Upper lobe of right lung (tissue), 1 donor: ENCODE measurements at regions not wholly inside any gene's neighbourhood (a gene's known extent, or its start where the extent isn't known, plus 50 kb on each side); places are given as distances from the start of the nearest gene placed in this dataset.

Experiments used
- ATAC-seq: fragments of 200-7000 bp; cut with Tn5 transposase; one replicate; pipeline ENCODE4 v1.9.1; 2020; ENCODE audit warnings: mild to moderate bottlenecking, moderate library complexity
- DNase-seq: peaks from one replicate; pipeline ENCODE4 v3.0.0-alpha.2; 2020
- H3K27ac ChIP-seq: fragments of 200-600 bp; one replicate; pipeline ENCODE4 v1.8.0; 2022
- H3K27me3 ChIP-seq: fragments of 200-600 bp; one replicate; pipeline ENCODE4 v1.8.0; 2022; ENCODE audit warnings: mild to moderate bottlenecking
- H3K36me3 ChIP-seq: fragments of 200-600 bp; one replicate; pipeline ENCODE4 v1.8.0; 2022
- H3K4me1 ChIP-seq: fragments of 200-600 bp; one replicate; pipeline ENCODE4 v1.8.0; 2022
- H3K4me3 ChIP-seq: fragments of 200-600 bp; one replicate; pipeline ENCODE4 v1.8.0; 2022; ENCODE audit warnings: mild to moderate bottlenecking
- H3K9me3 ChIP-seq: fragments of 200-600 bp; one replicate; pipeline ENCODE4 v1.8.0; 2022
- CTCF ChIP-seq: fragments of 200-600 bp; IDR thresholded peaks from one replicate; pipeline ENCODE4 v1.8.0; 2022; ENCODE audit warnings: antibody characterized with exemption
- intact Hi-C: fragments of 100-400 bp; cut with DNase I; formaldehyde crosslinking; loops from one replicate; pipeline ENCODE4 v1.11.0; 2022
- donor health status: DM: no; HTN: yes; CAD: no; lungs with severe emphysema.

- Histone ChIP-seq H3K4me3 (no peak overlapping the region), H3K27me3 (peaks cover 9% of the 10 kb centered on the region), H3K36me3 (no peaks in the 10 kb centered on the region), H3K4me1 (no peaks in the 10 kb centered on the region), H3K9me3 (no peaks in the 10 kb centered on the region), H3K27ac (no peak overlapping the region)
- ATAC-seq (no peak), DNase-seq (no peak)
- intact Hi-C loops, result no loop called here
- TF ChIP-seq CTCF, result no peak
Observed at GRCh38 chr1:37147906-37148305, 113.6 kb upstream of the GRIK3 start.

GRCh38 chr1:37148663-37149062 lies 114.3 kb upstream of the GRIK3 start:
- DNase-seq (no peak), ATAC-seq (no peak)
- H3K4me3 ChIP-seq, result no peak overlapping the region
- H3K27ac ChIP-seq, result no peak overlapping the region
- no peak for TF ChIP-seq CTCF
- H3K9me3 ChIP-seq, result no peaks in the 10 kb centered on the region
- intact Hi-C loops, result no loop called here
- H3K27me3 ChIP-seq, result peaks cover under 1% of the 10 kb centered on the region
- H3K36me3 ChIP-seq, result no peaks in the 10 kb centered on the region
- no peaks in the 10 kb centered on the region for H3K4me1 ChIP-seq

- Histone ChIP-seq H3K36me3 (no peaks in the 10 kb centered on the region), H3K4me3 (no peak overlapping the region), H3K9me3 (no peaks in the 10 kb centered on the region), H3K4me1 (no peaks in the 10 kb centered on the region), H3K27ac (no peak overlapping the region), H3K27me3 (no peaks in the 10 kb centered on the region)
- ATAC-seq (no peak), DNase-seq (no peak)
- intact Hi-C loops, result no loop called here
- no peak for TF ChIP-seq CTCF
Observed at GRCh38 chr1:37149296-37149695, 115.0 kb upstream of the GRIK3 start.

DNA sequence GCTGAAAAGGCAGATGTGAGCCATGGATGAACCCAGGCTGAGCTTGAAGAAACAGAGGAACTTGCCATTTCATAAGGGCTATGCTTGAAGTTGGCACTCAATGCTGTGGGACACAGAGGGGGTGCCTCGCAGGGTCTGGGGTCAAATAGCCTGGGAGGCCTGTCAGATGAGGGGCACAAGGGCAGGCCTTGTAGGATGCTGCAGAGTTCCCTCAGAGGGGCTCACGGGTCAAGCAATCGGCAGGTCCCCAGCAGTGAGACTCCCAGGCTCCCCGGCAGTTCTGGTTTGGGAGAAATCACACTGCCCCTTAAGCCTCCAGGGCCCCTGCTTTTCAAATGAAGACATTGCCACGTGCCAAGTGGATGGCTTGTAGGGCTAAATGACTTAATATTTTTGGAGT lies 116.7 kb upstream of the GRIK3 start:
- ATAC-seq (no peak), DNase-seq (no peak)
- Histone ChIP-seq H3K4me3 (no peak overlapping the region), H3K27ac (no peak overlapping the region), H3K27me3 (no peaks in the 10 kb centered on the region), H3K36me3 (no peaks in the 10 kb centered on the region), H3K4me1 (no peaks in the 10 kb centered on the region), H3K9me3 (no peaks in the 10 kb centered on the region)
- TF ChIP-seq CTCF, result no peak
- intact Hi-C loops, result no loop called here

DNA sequence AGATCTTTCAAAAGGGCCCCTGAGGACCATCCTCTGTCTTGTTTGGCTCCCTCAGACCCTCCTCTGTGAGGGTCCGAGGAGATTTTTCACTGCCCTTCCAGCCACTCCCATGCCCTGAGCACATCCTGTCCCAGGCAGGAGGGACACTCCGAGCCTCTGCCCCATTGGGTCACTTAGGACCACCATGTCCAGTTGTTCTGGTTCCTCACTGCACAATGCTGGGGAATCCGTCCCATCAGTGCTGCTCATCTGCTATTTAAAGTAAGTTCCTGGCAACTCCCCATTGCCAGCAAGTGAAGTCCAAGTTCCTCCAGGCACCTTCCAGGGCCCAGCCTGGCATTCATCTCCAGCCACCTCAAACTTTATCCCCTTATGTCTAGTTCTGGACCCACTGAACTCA lies 117.5 kb upstream of the GRIK3 start:
- no peaks in the 10 kb centered on the region for H3K36me3 ChIP-seq
- no peaks in the 10 kb centered on the region for H3K9me3 ChIP-seq
- ATAC-seq, result no peak
- H3K4me3 ChIP-seq, result no peak overlapping the region
- no peak for DNase-seq
- intact Hi-C loops, result no loop called here
- no peak overlapping the region for H3K27ac ChIP-seq
- no peaks in the 10 kb centered on the region for H3K4me1 ChIP-seq
- no peaks in the 10 kb centered on the region for H3K27me3 ChIP-seq
- no peak for TF ChIP-seq CTCF

DNA sequence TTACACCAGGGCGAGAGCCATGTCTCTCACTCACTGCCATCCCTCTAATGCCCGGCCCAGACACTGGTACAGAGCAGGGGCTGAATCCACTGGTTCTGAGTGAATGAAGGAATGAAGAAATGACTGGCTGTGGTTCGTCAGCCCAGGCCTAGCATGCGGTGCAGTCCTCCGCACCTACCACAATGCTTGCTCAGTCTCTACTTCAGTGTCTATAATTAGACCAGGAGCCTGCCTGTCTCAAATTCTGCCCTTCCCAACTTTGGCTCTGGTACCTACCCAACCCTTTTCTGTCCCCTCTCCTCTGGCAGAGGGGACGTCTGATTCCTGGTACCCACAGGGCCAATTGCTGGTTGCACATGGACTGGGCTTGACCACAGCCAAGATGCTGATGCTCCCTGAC lies 118.2 kb upstream of the GRIK3 start:
- intact Hi-C loops, result no loop called here
- Histone ChIP-seq H3K27ac (no peak overlapping the region), H3K4me3 (no peak overlapping the region), H3K4me1 (no peaks in the 10 kb centered on the region), H3K27me3 (no peaks in the 10 kb centered on the region), H3K9me3 (no peaks in the 10 kb centered on the region), H3K36me3 (no peaks in the 10 kb centered on the region)
- DNase-seq (no peak), ATAC-seq (no peak)
- no peak for TF ChIP-seq CTCF
